ENCODE measurements at regions not wholly inside any gene's neighbourhood (a gene's known extent, or its start where the extent isn't known, plus 50 kb on each side); places are given as distances from the start of the nearest gene placed in this dataset.
"Not testable (repeated sequence)": the region's sequence is repeated elsewhere in the genome, so short reads cannot be mapped to it uniquely, and the experiment has no call there.

- Histone ChIP-seq H3K4me3 (ENCODE audit: low read depth, low read length) (no peak overlapping the region), H3K9me3 (peaks cover 6% of the 10 kb centered on the region), H3K4me1 (no peaks in the 10 kb centered on the region), H3K36me3 (no peaks in the 10 kb centered on the region), H3K27me3 (peaks cover 3% of the 10 kb centered on the region)
- no peak for TF ChIP-seq CTCF (IDR thresholded peaks at IDR 0.05; ENCODE audit: low read depth, low read length)
- no peak for DNase-seq
Observed at GRCh38 chr17:33574942-33575445, 281.9 kb upstream of the ASIC2 start.

GRCh38 chr17:33579740-33580139, 286.6 kb upstream of the ASIC2 start:
- not testable (repeated sequence) for H3K4me1 ChIP-seq; H3K36me3 ChIP-seq; H3K9me3 ChIP-seq; H3K27me3 ChIP-seq; DNase-seq; H3K4me3 ChIP-seq (ENCODE audit: low read depth, low read length)

GRCh38 chr17:33580215-33580614, 287.1 kb upstream of the ASIC2 start:
- peaks cover 7% of the 10 kb centered on the region for H3K9me3 ChIP-seq
- no peak for DNase-seq
- H3K27me3 ChIP-seq: no peaks in the 10 kb centered on the region
- no peak for TF ChIP-seq CTCF (IDR thresholded peaks at IDR 0.05; ENCODE audit: low read depth, low read length)
- H3K36me3 ChIP-seq: no peaks in the 10 kb centered on the region
- no peaks in the 10 kb centered on the region for H3K4me1 ChIP-seq
- no peak overlapping the region for H3K4me3 ChIP-seq (ENCODE audit: low read depth, low read length)

- no peak overlapping the region for H3K4me3 ChIP-seq (ENCODE audit: low read depth, low read length)
- no peaks in the 10 kb centered on the region for H3K4me1 ChIP-seq
- H3K36me3 ChIP-seq: no peaks in the 10 kb centered on the region
- no peak for TF ChIP-seq CTCF (IDR thresholded peaks at IDR 0.05; ENCODE audit: low read depth, low read length)
- H3K9me3 ChIP-seq: peaks cover 7% of the 10 kb centered on the region
- no peak for DNase-seq
- no peaks in the 10 kb centered on the region for H3K27me3 ChIP-seq
Observed at GRCh38 chr17:33582661-33583060, 289.6 kb upstream of the ASIC2 start.

GRCh38 chr17:33583518-33584417, 290.7 kb upstream of the ASIC2 start:
- Histone ChIP-seq H3K27me3 (no peaks in the 10 kb centered on the region), H3K9me3 (peaks cover 7% of the 10 kb centered on the region), H3K4me3 (ENCODE audit: low read depth, low read length) (no peak overlapping the region), H3K4me1 (no peaks in the 10 kb centered on the region), H3K36me3 (no peaks in the 10 kb centered on the region)
- no peak for TF ChIP-seq CTCF (IDR thresholded peaks at IDR 0.05; ENCODE audit: low read depth, low read length)
- no peak for DNase-seq

- no peaks in the 10 kb centered on the region for H3K9me3 ChIP-seq
- no peak for TF ChIP-seq CTCF (IDR thresholded peaks at IDR 0.05; ENCODE audit: low read depth, low read length)
- peaks cover 11% of the 10 kb centered on the region for H3K27me3 ChIP-seq
- H3K4me1 ChIP-seq: no peaks in the 10 kb centered on the region; the same call in 1 of the 2 replicates
- H3K36me3 ChIP-seq: no peaks in the 10 kb centered on the region
- peak; percentile 65 for DNase-seq
- no peak overlapping the region for H3K4me3 ChIP-seq (ENCODE audit: low read depth, low read length)
Observed at GRCh38 chr17:33593991-33594390, 300.9 kb upstream of the ASIC2 start.
